Activated CD8-positive, alpha-beta memory T cell treated with anti-CD3 and anti-CD28 coated beads, Interleukin-2, amount 50 U/mL, for 24 hours (primary cell): ENCODE measurements at regions not wholly inside any gene's neighbourhood (a gene's known extent, or its start where the extent isn't known, plus 50 kb on each side); places are given as distances from the start of the nearest gene placed in this dataset.

Source experiments
- DNase-seq: peaks from one replicate; pipeline ENCODE4 v3.0.0-alpha.2; 2020; ENCODE audit errors: extremely low read depth

- DNase-seq, result no peak
Measured at GRCh38 chr2:145067549-145068030, 547.7 kb upstream of the ZEB2 start.

- no peak for DNase-seq
Measured at GRCh38 chr2:145066856-145067548, 547.1 kb upstream of the ZEB2 start.

- no peak for DNase-seq
Measured at GRCh38 chr2:145066151-145066661, 546.3 kb upstream of the ZEB2 start.

DNA sequence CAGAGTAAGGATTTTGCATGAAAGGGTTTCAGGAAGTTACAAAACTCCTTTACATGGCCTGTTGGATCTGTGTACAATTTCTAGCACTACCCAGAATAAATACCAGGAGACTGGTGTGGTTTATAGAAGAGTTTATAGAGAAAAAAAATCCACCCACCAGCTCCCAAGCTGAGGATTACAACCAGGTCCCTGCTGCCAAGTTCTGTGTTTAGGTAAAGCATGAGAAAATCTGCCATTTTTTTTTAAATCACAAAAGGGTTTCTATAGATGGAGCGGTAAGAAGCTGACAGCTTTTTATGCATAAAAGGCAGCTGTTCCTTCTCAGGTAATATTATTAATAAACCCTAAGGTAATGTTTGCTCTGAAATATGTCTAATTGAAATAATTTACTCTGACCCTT is 545.4 kb upstream of the ZEB2 start:
- no peak for DNase-seq

DNA sequence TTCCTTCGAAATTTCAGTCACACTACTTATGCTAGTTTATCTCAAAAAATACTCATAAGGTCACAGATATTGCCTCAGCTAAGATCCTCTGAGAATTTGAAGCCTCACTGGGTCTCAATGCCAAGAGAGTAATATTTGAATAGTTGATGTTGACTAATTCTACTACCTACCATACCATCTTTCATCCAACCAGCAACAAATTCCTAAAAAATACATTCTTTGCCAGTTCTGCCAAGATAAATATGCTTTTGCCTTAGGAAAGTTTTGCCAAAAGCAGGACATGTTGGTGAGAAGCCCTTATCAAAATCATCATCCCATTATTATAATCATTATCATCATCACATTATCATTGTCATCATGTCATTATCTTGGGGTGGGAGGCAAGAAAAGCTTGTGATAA is 544.6 kb upstream of the ZEB2 start:
- DNase-seq, result no peak

DNA sequence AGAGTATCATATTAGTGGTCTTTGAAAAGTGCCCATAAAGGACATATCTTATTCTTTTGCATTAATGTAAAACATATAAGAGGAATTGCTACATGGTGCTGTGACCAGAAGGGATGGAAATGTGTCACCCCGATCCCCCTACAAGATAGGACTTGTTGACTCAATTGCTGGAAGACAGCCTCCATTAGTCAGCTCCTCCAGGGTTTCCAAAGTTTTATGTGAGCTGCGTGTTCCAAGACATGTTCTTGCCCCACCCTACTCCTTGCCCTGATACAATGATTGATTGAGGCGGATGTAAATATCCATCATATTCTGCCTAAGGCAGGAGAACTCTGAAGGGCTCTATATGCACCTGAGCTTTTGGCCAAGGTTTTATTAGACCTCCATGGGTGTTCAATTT is 541.0 kb upstream of the ZEB2 start:
- no peak for DNase-seq

GRCh38 chr2:145059914-145060313 is 540.0 kb upstream of the ZEB2 start:
- no peak for DNase-seq

DNA sequence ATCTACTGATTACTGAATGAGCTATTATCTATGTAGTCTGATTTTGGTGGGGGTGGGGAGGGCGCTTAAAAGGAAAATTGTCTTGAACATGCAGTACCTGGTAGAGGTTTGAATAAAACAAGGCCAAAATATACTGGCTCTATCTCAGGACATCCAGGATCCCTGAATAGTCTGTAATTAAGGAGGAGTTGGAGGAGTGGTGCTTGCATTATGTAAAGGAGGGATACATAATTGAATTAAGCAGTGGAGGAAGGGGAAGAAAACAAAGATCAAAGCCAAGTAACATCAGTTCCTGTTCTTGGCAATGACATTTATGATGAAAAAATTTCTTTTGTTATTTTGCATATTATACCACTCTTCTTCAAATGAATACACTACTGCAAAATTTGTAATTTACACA is 539.4 kb upstream of the ZEB2 start:
- DNase-seq, result no peak

DNA sequence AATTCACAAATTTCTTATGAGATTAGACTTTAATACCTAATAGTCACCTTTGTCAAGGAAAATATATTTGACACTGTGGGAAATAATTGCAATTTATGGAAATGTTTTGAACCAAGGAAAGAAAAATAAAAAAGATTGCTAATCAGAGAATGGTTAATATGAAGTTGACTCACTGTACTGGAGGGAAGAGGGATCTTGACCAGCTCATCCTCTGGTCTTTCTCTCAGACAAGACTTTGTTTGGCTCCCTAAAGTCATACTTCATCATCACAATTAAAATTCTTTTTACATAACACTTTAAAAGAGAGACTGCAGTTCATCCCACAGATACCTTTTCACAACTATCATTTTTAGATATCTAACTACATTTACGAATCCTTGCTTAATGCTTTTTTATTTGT is 538.5 kb upstream of the ZEB2 start:
- no peak for DNase-seq

- no peak for DNase-seq
Measured at GRCh38 chr2:145055651-145056050, 535.7 kb upstream of the ZEB2 start.

DNA sequence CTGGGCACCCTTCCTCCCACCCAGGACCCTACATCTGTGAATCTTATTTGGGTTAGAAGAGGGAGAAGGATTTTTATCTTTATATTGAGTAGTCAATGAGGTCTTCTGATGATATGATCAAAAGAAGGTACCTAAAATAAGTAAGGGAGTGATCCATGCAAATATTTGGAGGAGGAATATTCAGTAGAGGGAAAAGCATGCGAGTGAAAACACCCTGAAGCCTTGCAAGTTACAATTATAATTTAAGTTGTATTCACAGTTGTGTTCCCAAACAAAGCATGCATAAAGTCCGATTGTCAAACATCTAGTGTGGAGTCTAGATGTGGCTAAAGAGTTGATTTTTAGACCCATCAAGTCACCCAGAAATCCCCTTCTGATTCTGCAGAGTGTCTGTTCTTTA is 530.2 kb upstream of the ZEB2 start:
- no peak for DNase-seq

GRCh38 chr2:145049475-145049874 is 529.6 kb upstream of the ZEB2 start:
- no peak for DNase-seq

DNA sequence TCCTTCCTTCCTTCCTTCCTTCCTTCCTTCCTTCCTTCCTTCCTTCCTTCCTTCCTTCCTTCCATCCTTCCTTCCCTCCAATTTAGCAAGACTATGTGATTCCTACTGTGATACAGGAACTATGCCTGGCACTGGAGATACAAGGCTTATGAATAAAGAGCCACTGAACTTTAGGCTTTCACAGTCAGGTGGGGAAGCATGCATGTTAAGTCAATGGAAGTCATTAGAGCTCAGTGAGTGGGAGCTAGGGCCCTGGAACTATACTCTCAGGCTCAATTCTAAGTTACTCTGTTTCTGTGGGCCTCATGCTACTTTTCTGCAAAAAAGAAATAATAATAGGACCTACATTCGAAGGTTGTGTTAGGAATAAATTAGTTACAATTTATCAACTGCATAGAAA is 527.6 kb upstream of the ZEB2 start:
- no peak for DNase-seq

GRCh38 chr2:145044491-145044890 is 524.6 kb upstream of the ZEB2 start:
- no peak for DNase-seq

- no peak for DNase-seq
Measured at GRCh38 chr2:145043399-145043834, 523.5 kb upstream of the ZEB2 start.

DNA sequence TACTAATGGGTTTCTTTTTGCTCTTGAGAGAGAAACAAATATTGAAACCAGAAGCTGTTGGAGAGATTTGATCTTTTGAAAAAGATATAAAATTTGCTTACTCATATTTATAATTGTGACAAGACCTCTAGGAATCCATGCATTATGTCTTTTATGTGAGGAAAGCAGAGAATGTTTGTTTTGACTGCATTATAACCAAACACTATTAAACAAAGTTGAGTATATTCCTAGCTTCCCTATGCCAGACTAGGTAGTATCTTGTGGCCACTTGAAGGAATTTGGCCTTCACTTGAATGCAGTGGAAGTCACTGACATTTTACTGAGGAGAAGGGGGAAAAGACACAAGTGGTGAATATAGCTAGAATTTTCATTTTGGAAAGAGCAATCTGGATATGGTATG is 521.8 kb upstream of the ZEB2 start:
- no peak for DNase-seq

DNA sequence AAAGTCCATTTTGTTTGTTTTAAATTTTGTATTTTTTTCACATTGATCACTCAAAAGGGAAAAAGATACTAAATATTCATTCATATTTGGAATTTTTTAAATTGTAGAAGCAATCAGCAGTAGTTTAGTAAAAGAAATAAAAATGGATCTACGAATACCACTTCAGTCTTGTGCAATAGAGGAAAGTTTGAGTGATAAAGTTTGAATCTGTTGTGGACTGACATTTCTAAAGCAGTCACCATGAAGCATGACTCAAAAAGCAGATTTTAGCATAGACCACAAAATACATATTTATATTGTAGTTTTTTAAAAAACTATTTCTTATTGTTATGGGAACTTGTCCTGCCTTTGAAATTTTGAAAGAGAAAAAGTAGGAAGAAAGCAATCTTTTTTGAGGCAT is 520.5 kb upstream of the ZEB2 start:
- DNase-seq, result no peak

GRCh38 chr2:145038041-145038525 is 518.2 kb upstream of the ZEB2 start:
- DNase-seq, result no peak

- DNase-seq, result no peak
Measured at GRCh38 chr2:145036421-145037011, 516.6 kb upstream of the ZEB2 start.

DNA sequence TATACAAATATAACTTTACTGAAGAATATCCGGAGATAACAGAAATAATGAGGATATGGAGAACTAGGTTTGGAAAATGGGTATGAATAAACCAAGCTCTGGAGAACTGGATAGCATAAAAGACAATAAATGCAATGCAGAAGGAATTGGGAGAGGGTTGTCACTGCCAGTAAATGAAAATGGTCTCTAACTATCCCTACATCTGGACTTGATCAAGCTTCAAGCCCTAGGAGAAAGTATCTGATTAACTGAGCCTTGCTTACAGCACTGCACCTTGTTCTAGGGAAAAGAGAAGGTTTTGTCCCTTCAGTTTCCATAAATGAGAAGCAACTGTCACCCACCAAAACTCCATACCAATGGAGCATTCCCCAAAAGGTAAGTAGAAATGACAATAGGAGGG is 514.6 kb upstream of the ZEB2 start:
- DNase-seq, result no peak

GRCh38 chr2:145033438-145033837 is 513.5 kb upstream of the ZEB2 start:
- no peak for DNase-seq

- DNase-seq, result no peak
Measured at GRCh38 chr2:145032791-145033190, 512.9 kb upstream of the ZEB2 start.

- DNase-seq, result no peak
Measured at GRCh38 chr2:145029873-145030272, 510.0 kb upstream of the ZEB2 start.
